HEK293T (cell line): ENCODE measurements at regions not wholly inside any gene's neighbourhood (a gene's known extent, or its start where the extent isn't known, plus 50 kb on each side); places are given as distances from the start of the nearest gene placed in this dataset.

ENCODE experiments used
- FOXM1 ChIP-seq: fragments of 450-650 bp; IDR thresholded peaks from 2 replicates; pipeline ENCODE4 v1.6.1; 2017; ENCODE audit warnings: mild to moderate bottlenecking, borderline replicate concordance
- HDGF ChIP-seq: fragments of 450-650 bp; IDR thresholded peaks from 2 replicates; pipeline ENCODE4 v1.6.1; 2017; ENCODE audit warnings: antibody characterized with exemption, borderline replicate concordance
- SP1 ChIP-seq: fragments of 450-650 bp; IDR thresholded peaks from 2 replicates; pipeline ENCODE4 v1.6.1; 2017
- ZNF384 ChIP-seq: fragments of 450-650 bp; IDR thresholded peaks from 2 replicates; pipeline ENCODE4 v1.6.1; 2016

GRCh38 chr5:99590806-99591205 lies 662.0 kb upstream of the CHD1 start:
- TF ChIP-seq ZNF384 (no peak), SP1 (no peak), FOXM1 (no peak), HDGF (no peak)
